HG02870 (cell line): ENCODE measurements at regions not wholly inside any gene's neighbourhood (a gene's known extent, or its start where the extent isn't known, plus 50 kb on each side); places are given as distances from the start of the nearest gene placed in this dataset.

Experiments used
- ATAC-seq: cut with Tn5 transposase; IDR thresholded peaks from one replicate; pipeline ENCODE4 v1.9.1; 2021; ENCODE audit warnings: mild to moderate bottlenecking, moderate library complexity; ENCODE audit not compliant: unreplicated experiment

GRCh38 chr14:49994951-49995561 is 102.2 kb downstream of the ARF6 start:
- ATAC-seq: no peak

GRCh38 chr14:49997991-49998390 is 105.1 kb downstream of the ARF6 start:
- no peak for ATAC-seq

GRCh38 chr14:49999146-49999761 is 106.4 kb downstream of the ARF6 start:
- ATAC-seq: peak; percentile 58

GRCh38 chr14:49999826-50000379 is 107.0 kb downstream of the ARF6 start:
- no peak for ATAC-seq

- no peak for ATAC-seq
These were observed 107.7 kb downstream of the ARF6 start for GRCh38 chr14:50000380-50001150.

- peak; percentile 15 for ATAC-seq
These were observed 108.5 kb downstream of the ARF6 start for GRCh38 chr14:50001151-50001998.

GRCh38 chr14:50001999-50002925 is 109.4 kb downstream of the ARF6 start:
- peak; percentile 37 for ATAC-seq

GRCh38 chr14:50002926-50003212 is 110.0 kb downstream of the ARF6 start:
- ATAC-seq: no peak

- peak; percentile 26 for ATAC-seq
These were observed 110.5 kb downstream of the ARF6 start for GRCh38 chr14:50003213-50004021.

GRCh38 chr14:50006141-50006540 is 110.2 kb downstream of the VCPKMT start:
- no peak for ATAC-seq

GRCh38 chr14:50007123-50007903 is 109.1 kb downstream of the VCPKMT start:
- no peak for ATAC-seq

- ATAC-seq: no peak
These were observed 107.8 kb downstream of the VCPKMT start for GRCh38 chr14:50008562-50008961.

GRCh38 chr14:50008974-50009373 is 107.4 kb downstream of the VCPKMT start:
- ATAC-seq: no peak

- no peak for ATAC-seq
These were observed 105.6 kb downstream of the VCPKMT start for GRCh38 chr14:50010752-50011151.

GRCh38 chr14:50011242-50011641 is 105.1 kb downstream of the VCPKMT start:
- ATAC-seq: no peak

GRCh38 chr14:50012644-50013043 is 103.7 kb downstream of the VCPKMT start:
- no peak for ATAC-seq

GRCh38 chr14:50013198-50013918 is 103.0 kb downstream of the VCPKMT start:
- no peak for ATAC-seq

GRCh38 chr14:50013934-50014333 is 102.4 kb downstream of the VCPKMT start:
- no peak for ATAC-seq
